Suprapubic skin (tissue), 4 donors: ENCODE measurements at regions not wholly inside any gene's neighbourhood (a gene's known extent, or its start where the extent isn't known, plus 50 kb on each side); places are given as distances from the start of the nearest gene placed in this dataset.

Experiments
- DNase-seq, 2 donors: peaks; one replicate each; pipeline ENCODE4 v3.0.0-alpha.2; 2019; ENCODE audit warnings: low spot score in 2 of 2
- H3K27ac ChIP-seq: fragments of 200-600 bp; sonication (generic); one replicate; pipeline ENCODE4 v1.5.1; 2019
- H3K27me3 ChIP-seq: fragments of 200-600 bp; sonication (generic); one replicate; pipeline ENCODE4 v1.5.1; 2019
- H3K36me3 ChIP-seq: fragments of 200-600 bp; sonication (generic); one replicate; pipeline ENCODE4 v1.5.1; 2019
- H3K4me1 ChIP-seq: fragments of 200-600 bp; sonication (generic); one replicate; pipeline ENCODE4 v1.5.1; 2019
- H3K4me3 ChIP-seq: fragments of 200-600 bp; sonication (generic); one replicate; pipeline ENCODE4 v1.5.1; 2019; ENCODE audit warnings: mild to moderate bottlenecking
- H3K9me3 ChIP-seq: fragments of 200-600 bp; sonication (generic); one replicate; pipeline ENCODE4 v1.5.1; 2019
- CTCF ChIP-seq, 2 donors: fragments of 200-600 bp in 1 of 2; fragments of 450-650 bp in 1 of 2; sonication (generic) in 1 of 2; IDR thresholded peaks; one replicate each; pipeline ENCODE4 v1.5.1; 2016 to 2019; ENCODE audit warnings: antibody characterized with exemption in 2 of 2, mild to moderate bottlenecking in 1 of 2, moderate library complexity in 1 of 2
- EP300 ChIP-seq: sonication (generic); formaldehyde crosslinking; IDR thresholded peaks from one replicate; pipeline ENCODE4 v1.6.1; 2017; ENCODE audit warnings: antibody characterized with exemption
- POLR2A ChIP-seq, 2 donors: fragments of 450-650 bp; IDR thresholded peaks; one replicate each; pipeline ENCODE4 v1.6.1; 2017; ENCODE audit warnings: antibody characterized with exemption in 2 of 2, mild to moderate bottlenecking in 2 of 2, moderate library complexity in 2 of 2
- POLR2AphosphoS5 ChIP-seq, 3 donors: sonication (generic); formaldehyde crosslinking; IDR thresholded peaks; one replicate each; pipeline ENCODE4 v1.6.1; 2017; ENCODE audit warnings: antibody characterized with exemption in 3 of 3
- WGBS: methylation state at CpG from one replicate; pipeline ENCODE4 v1.1.5; 2018; 5-methylcytosine and 5-hydroxymethylcytosine counted together

GRCh38 chr1:168881656-168882260 is 152.8 kb upstream of the DPT start:
- H3K36me3 ChIP-seq = no peaks in the 10 kb centered on the region
- no peaks in the 10 kb centered on the region for H3K9me3 ChIP-seq
- TF ChIP-seq POLR2AphosphoS5 (IDR thresholded peaks at IDR 0.05) = no peak
- no peak for TF ChIP-seq EP300
- no peak for TF ChIP-seq POLR2A (IDR thresholded peaks at IDR 0.05)
- TF ChIP-seq CTCF (IDR thresholded peaks at IDR 0.05) = no peak
- 82% methylated on average over 2 of the region's 2 CpGs for WGBS
- H3K27ac ChIP-seq = no peak overlapping the region
- DNase-seq = no peak
- no peak overlapping the region for H3K4me3 ChIP-seq
- no peaks in the 10 kb centered on the region for H3K27me3 ChIP-seq
- peaks cover 10% of the 10 kb centered on the region for H3K4me1 ChIP-seq

GRCh38 chr1:168887381-168887780 is 158.4 kb upstream of the DPT start:
- Histone ChIP-seq H3K9me3 (no peaks in the 10 kb centered on the region), H3K27ac (no peak overlapping the region), H3K36me3 (no peaks in the 10 kb centered on the region), H3K27me3 (no peaks in the 10 kb centered on the region), H3K4me3 (no peak overlapping the region), H3K4me1 (peaks cover under 1% of the 10 kb centered on the region)
- no peak for DNase-seq
- 100% methylated on average over 1 of the region's 4 CpGs for WGBS
- no peak for TF ChIP-seq POLR2A (IDR thresholded peaks at IDR 0.05)
- TF ChIP-seq POLR2AphosphoS5 (IDR thresholded peaks at IDR 0.05) = no peak
- TF ChIP-seq CTCF (IDR thresholded peaks at IDR 0.05) = no peak
- TF ChIP-seq EP300 = no peak

GRCh38 chr1:168888418-168888817 is 159.4 kb upstream of the DPT start:
- H3K36me3 ChIP-seq = no peaks in the 10 kb centered on the region
- TF ChIP-seq EP300 (no peak), POLR2A (IDR thresholded peaks at IDR 0.05) (no peak)
- DNase-seq = no peak
- no peaks in the 10 kb centered on the region for H3K27me3 ChIP-seq
- no peaks in the 10 kb centered on the region for H3K9me3 ChIP-seq
- H3K4me1 ChIP-seq = peaks cover 8% of the 10 kb centered on the region
- H3K27ac ChIP-seq = no peak overlapping the region
- H3K4me3 ChIP-seq = no peak overlapping the region
- 38% methylated on average over 2 of the region's 2 CpGs for WGBS

- WGBS = 59% methylated on average over 3 of the region's 3 CpGs
- DNase-seq = no peak
- Histone ChIP-seq H3K36me3 (no peaks in the 10 kb centered on the region), H3K4me3 (no peak overlapping the region), H3K9me3 (no peaks in the 10 kb centered on the region), H3K27me3 (peaks cover 2% of the 10 kb centered on the region), H3K27ac (peak overlapping the region; percentile 71), H3K4me1 (peaks cover 15% of the 10 kb centered on the region)
- TF ChIP-seq CTCF (IDR thresholded peaks at IDR 0.05) (no peak), EP300 (no peak), POLR2A (IDR thresholded peaks at IDR 0.05) (no peak), POLR2AphosphoS5 (IDR thresholded peaks at IDR 0.05) (no peak)
Observed at GRCh38 chr1:168892931-168893330, 163.9 kb upstream of the DPT start.

GRCh38 chr1:168893359-168893801 is 164.4 kb upstream of the DPT start:
- H3K4me1 ChIP-seq = peaks cover 15% of the 10 kb centered on the region
- peak overlapping the region; percentile 71 for H3K27ac ChIP-seq
- no peaks in the 10 kb centered on the region for H3K36me3 ChIP-seq
- WGBS = 30% methylated on average over 3 of the region's 3 CpGs
- no peaks in the 10 kb centered on the region for H3K9me3 ChIP-seq
- no peak overlapping the region for H3K4me3 ChIP-seq
- no peak for DNase-seq
- H3K27me3 ChIP-seq = peaks cover 3% of the 10 kb centered on the region
- TF ChIP-seq POLR2AphosphoS5 (IDR thresholded peaks at IDR 0.05) = peak in 1 of 3 donors; percentile 33
- no peak for TF ChIP-seq CTCF (IDR thresholded peaks at IDR 0.05)
- no peak for TF ChIP-seq EP300
- TF ChIP-seq POLR2A (IDR thresholded peaks at IDR 0.05) = no peak
